NCI-H2107 treated with DMSO at 0.1 percent for 48 hours (cell line): ENCODE measurements at regions not wholly inside any gene's neighbourhood (a gene's known extent, or its start where the extent isn't known, plus 50 kb on each side); places are given as distances from the start of the nearest gene placed in this dataset.

ENCODE experiments used
- DNase-seq: peaks from one replicate; lab custom pipeline; 2025; ENCODE audit not compliant: unreplicated experiment; lab: John Stamatoyannopoulos, UW

GRCh38 chr7:79723833-79724618, 270.6 kb upstream of the MAGI2 start:
- no peak for DNase-seq

DNA sequence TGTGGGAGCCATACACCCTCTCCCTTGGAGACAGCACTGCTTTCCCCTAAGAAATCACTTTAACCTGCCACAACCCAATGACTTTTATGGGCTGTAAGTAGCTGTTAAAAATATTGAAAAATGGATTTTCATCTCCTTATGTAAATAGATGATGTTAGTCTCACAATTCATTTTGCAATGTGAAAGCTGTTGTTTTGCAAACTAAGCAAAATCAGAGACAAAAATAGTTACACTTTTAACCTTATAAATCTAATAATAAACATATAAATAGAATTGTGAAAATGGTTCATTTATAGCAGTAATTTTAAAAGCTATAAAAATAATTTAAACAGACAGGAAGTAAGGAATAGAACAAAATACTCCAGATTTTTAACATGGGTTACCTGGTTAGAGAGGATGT, 268.8 kb upstream of the MAGI2 start:
- no peak for DNase-seq

- DNase-seq = no peak
Observed at GRCh38 chr7:79719216-79719615, 265.7 kb upstream of the MAGI2 start.

- no peak for DNase-seq
Observed at GRCh38 chr7:79716329-79716728, 262.9 kb upstream of the MAGI2 start.

- DNase-seq = no peak
Observed at GRCh38 chr7:79714081-79714480, 260.6 kb upstream of the MAGI2 start.

DNA sequence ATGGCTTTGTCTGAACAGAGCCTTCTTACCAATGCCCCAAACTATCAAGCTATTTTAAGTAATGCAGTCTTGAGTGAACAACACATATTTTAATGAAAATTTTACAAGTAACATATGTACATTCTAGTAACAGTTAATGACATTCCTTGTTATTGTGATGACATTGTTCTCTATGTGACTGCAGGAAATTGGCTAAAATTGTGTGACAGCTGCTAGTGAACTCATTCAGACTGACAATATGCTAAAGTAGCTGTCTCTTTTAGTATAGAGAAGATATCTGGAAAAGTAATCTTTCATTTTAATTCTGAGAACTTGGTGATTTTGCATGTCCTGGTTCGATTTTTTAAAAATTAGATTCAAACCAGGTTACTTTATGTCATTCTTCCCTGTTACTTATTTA, 259.8 kb upstream of the MAGI2 start:
- DNase-seq = no peak

GRCh38 chr7:79711660-79712059, 258.2 kb upstream of the MAGI2 start:
- DNase-seq = no peak

DNA sequence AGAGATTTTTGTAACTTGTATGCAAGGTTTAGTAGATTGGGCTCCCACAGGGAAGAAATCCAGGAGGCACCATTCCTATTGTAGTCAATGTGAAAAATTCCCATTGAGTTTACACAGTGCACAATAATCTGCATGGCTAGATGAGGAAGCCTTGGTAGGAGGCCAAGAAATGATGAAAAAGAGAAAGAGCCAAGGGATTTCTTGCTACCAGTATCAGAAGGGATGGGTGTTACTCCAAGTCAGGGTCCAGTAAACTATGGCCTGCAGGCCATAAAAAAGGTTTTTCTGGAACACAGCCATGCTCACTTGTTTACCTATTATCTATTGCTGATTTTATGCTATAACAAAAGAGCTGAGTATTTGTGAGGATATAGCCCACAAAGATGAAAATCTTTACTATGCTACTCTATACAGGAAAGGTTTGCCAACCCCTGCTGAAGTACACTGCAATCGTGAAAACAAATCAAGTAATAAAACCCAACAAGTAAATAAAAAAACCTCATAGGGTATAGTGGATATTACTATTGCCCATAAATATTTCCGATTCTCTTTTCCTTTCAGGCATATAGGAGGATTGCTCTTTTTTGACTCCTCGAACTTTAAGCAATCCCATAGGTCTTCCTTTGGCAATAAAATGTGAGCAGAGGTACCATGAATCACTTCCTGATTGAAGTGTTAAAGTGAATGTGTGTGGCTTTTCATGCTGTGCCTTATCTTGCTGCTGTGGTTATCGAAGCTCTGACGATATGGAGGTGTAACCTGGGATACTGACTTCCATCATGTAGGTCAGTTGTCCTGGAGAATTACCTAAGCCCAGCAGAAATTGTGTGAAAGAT, 256.3 kb upstream of the MAGI2 start:
- no peak for DNase-seq

GRCh38 chr7:79702116-79702515, 248.6 kb upstream of the MAGI2 start:
- DNase-seq = no peak

GRCh38 chr7:79692015-79692414, 238.5 kb upstream of the MAGI2 start:
- DNase-seq = no peak

DNA sequence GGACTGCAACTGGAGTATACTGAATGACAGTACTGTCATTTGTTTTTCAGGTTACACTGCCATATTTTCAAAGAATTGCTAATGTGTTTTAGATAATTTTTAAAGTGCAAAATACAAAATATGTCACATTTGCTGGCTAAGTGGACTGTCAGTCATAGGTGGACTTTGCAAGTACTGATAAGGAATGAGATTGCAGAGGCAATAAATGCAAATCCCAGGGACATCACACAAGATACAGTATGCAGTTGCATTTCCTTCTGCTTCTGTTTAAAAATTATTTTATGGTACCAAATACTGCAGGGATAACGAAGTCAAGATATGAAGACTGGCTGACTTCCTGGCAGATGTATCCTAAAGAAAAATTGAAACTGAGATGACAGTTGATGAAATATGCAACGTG, 237.6 kb upstream of the MAGI2 start:
- DNase-seq = no peak

- no peak for DNase-seq
Observed at GRCh38 chr7:79684384-79684783, 230.9 kb upstream of the MAGI2 start.

GRCh38 chr7:79683916-79684315, 230.4 kb upstream of the MAGI2 start:
- DNase-seq = no peak

DNA sequence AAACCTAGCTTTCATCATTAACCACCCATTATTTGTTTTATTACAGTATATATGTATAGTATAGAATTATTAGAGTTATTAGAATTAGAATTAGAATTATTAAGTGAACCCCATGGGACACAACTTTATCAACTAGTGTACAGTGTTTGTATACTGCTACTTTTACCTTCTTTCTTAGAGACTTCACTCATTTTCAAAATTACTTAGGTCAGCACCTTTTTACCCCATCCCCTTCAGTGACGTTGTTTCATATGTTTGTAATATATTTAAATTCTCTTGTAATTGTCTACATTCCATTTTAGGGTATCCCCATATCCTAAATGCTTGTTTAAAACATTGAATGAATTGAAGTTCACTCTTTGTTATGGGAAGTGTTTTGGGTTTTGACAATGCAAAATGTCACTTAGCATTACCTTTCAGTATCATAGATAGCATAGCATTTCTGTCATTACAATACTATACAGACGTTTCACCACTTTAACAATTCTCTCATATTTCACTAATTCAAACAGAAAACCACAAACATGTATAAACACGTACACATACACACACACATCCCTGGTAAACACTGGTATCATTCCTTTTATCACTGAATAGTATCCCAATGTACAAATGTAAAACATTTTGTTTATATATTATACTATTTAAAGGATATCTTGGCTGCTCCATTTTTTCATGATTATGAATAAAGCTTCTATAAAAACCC, 229.9 kb upstream of the MAGI2 start:
- no peak for DNase-seq

- DNase-seq = no peak
Observed at GRCh38 chr7:79681454-79681853, 228.0 kb upstream of the MAGI2 start.

- no peak for DNase-seq
Observed at GRCh38 chr7:79673969-79674368, 220.5 kb upstream of the MAGI2 start.

- DNase-seq = no peak
Observed at GRCh38 chr7:79673421-79673820, 220.0 kb upstream of the MAGI2 start.

DNA sequence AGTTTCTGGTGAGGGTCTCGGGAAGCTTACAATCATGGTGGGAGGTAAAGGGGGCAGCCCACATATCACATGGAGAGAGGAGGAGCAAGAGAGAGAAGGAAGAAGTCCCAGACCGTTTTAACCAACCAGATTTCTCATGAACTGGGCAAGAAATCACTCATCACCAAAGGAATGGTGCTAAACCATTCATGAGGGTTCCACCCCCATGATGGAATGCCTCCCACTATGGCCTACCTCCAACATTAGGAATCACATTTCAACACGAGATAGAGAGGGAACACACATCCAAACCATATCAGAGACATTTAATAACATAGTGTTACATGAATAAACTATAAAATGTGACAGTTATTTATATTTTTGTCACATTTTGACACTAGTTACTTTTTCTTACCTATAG, 214.8 kb upstream of the MAGI2 start:
- no peak for DNase-seq

GRCh38 chr7:79666472-79666871, 213.0 kb upstream of the MAGI2 start:
- no peak for DNase-seq

- peak; percentile 2 for DNase-seq
Observed at GRCh38 chr7:79664884-79665676, 211.6 kb upstream of the MAGI2 start.

GRCh38 chr7:79658304-79658703, 204.8 kb upstream of the MAGI2 start:
- no peak for DNase-seq
